ENCODE measurements at regions not wholly inside any gene's neighbourhood (a gene's known extent, or its start where the extent isn't known, plus 50 kb on each side); places are given as distances from the start of the nearest gene placed in this dataset.

DNA sequence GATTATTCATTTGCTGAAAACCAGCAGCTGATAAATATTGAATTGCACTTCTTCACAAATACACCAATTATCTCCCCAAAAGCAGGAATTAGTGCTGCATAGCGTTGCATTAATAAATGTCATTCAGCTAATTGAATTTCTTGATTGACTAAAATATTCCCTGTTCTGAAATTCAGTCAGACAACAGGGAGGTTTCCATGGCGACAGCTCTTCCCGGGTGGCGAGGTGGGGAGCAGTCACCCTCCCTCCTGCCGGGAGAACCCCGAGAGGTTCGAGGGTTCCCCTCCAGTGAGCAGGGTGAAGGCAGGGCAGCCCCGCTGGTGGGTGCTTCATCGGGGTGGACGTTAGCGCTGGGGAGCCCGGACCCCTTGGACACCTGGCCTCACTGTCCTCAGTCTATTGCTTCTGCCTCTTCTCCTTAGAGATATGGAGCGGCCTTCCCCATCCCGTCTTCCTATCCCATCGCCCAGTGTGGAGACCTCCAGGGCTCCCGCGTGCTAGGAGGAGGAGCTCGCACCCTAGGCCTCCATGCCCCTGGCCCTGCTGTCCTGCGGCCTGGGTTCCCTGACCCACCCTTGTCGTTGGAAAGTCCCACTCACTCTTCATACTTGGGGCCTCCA is 983.5 kb downstream of the BRD1 start:
- Histone ChIP-seq H3K4me1 (ENCODE audit: insufficient read depth, poor library complexity, severe bottlenecking) (no peaks in the 10 kb centered on the region), H3K9me3 (ENCODE audit: severe bottlenecking) (peaks cover 1% of the 10 kb centered on the region), H3K4me3 (ENCODE audit: severe bottlenecking) (no peak overlapping the region), H3K27me3 (ENCODE audit: insufficient read depth, poor library complexity, severe bottlenecking) (no peaks in the 10 kb centered on the region), H3K36me3 (ENCODE audit: low read depth) (no peaks in the 10 kb centered on the region), H3K27ac (ENCODE audit: poor library complexity, severe bottlenecking) (no peak overlapping the region)
- TF ChIP-seq, protein P1, sequence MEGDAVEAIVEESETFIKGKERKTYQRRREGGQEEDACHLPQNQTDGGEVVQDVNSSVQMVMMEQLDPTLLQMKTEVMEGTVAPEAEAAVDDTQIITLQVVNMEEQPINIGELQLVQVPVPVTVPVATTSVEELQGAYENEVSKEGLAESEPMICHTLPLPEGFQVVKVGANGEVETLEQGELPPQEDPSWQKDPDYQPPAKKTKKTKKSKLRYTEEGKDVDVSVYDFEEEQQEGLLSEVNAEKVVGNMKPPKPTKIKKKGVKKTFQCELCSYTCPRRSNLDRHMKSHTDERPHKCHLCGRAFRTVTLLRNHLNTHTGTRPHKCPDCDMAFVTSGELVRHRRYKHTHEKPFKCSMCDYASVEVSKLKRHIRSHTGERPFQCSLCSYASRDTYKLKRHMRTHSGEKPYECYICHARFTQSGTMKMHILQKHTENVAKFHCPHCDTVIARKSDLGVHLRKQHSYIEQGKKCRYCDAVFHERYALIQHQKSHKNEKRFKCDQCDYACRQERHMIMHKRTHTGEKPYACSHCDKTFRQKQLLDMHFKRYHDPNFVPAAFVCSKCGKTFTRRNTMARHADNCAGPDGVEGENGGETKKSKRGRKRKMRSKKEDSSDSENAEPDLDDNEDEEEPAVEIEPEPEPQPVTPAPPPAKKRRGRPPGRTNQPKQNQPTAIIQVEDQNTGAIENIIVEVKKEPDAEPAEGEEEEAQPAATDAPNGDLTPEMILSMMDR (IDR thresholded peaks at IDR 0.05; ENCODE audit: poor library complexity, severe bottlenecking) = no peak
- DNase-seq (ENCODE audit: low spot score) (no peak), ATAC-seq (ENCODE audit: low read depth) (no peak)

DNA sequence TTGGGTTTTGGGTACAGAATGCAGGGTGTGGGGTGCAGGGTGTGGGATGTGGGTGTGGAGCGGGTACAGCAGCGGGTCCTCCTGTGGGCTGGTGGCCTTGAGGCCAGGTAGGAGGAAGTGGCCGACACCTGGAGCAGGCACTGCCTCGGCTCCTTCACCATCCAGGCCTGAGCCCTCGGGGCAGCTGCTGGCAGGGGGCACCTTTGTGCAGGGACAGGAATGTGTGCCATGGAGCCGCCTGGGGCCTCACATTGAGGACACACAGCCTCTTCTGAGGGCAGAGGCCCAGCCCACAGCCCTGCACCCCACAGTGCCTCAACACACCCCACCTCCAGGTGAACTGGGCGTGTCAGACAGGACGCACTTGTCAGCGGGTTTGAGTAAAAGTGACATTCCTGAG is 984.0 kb downstream of the BRD1 start:
- H3K9me3 ChIP-seq (ENCODE audit: severe bottlenecking) = peaks cover 1% of the 10 kb centered on the region
- no peak for DNase-seq (ENCODE audit: low spot score)
- no peaks in the 10 kb centered on the region for H3K36me3 ChIP-seq (ENCODE audit: low read depth)
- no peaks in the 10 kb centered on the region for H3K27me3 ChIP-seq (ENCODE audit: insufficient read depth, poor library complexity, severe bottlenecking)
- no peak for ATAC-seq (ENCODE audit: low read depth)
- TF ChIP-seq, protein P1 (IDR thresholded peaks at IDR 0.05; ENCODE audit: poor library complexity, severe bottlenecking) = no peak
- H3K27ac ChIP-seq (ENCODE audit: poor library complexity, severe bottlenecking) = no peak overlapping the region
- H3K4me1 ChIP-seq (ENCODE audit: insufficient read depth, poor library complexity, severe bottlenecking) = no peaks in the 10 kb centered on the region
- H3K4me3 ChIP-seq (ENCODE audit: severe bottlenecking) = no peak overlapping the region

DNA sequence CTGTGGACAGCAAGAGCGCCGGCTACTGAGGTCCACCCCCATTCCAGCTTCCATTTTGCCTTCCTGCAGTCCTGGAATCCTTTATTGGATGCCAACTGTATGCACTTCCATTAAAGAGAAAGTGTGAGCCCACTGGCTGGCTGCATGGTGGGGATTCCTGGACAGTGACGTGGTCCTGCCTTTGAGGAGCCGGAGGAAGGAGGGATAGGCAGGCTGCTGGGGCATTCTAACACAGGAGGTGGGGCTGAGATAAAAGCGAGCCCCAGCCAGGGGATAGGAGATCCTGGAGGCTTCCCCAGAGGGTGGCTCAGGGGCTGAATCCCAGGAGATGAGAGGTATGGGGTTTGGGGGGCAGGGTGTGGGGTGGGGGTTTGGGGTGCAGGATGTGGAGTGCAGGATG is 984.7 kb downstream of the BRD1 start:
- H3K27ac ChIP-seq (ENCODE audit: poor library complexity, severe bottlenecking) = no peak overlapping the region
- H3K4me1 ChIP-seq (ENCODE audit: insufficient read depth, poor library complexity, severe bottlenecking) = no peaks in the 10 kb centered on the region
- ATAC-seq (ENCODE audit: low read depth) (no peak), DNase-seq (ENCODE audit: low spot score) (no peak)
- H3K27me3 ChIP-seq (ENCODE audit: insufficient read depth, poor library complexity, severe bottlenecking) = no peaks in the 10 kb centered on the region
- H3K4me3 ChIP-seq (ENCODE audit: severe bottlenecking) = no peak overlapping the region
- H3K9me3 ChIP-seq (ENCODE audit: severe bottlenecking) = peaks cover 1% of the 10 kb centered on the region
- H3K36me3 ChIP-seq (ENCODE audit: low read depth) = no peaks in the 10 kb centered on the region
- TF ChIP-seq, protein P1 (IDR thresholded peaks at IDR 0.05; ENCODE audit: poor library complexity, severe bottlenecking) = no peak

DNA sequence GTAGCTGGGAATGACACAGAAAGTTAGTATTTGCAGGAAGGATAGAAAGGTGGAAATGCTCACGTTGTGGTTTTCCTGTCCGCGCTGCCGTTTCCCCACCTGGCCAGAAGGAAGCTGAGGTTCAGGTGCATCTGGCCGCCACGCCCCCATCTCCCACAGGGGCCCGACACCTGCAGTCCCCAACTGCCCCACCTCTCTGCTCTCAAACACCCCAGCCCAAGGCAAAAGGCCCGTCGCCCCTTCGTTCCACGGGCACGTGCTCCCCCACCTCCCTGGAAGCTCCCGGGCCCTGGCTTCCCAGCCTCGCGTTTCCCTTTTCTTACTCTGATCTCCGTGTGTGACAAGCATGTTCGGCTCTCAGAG is 985.1 kb downstream of the BRD1 start:
- DNase-seq (ENCODE audit: low spot score) (no peak), ATAC-seq (ENCODE audit: low read depth) (no peak)
- no peaks in the 10 kb centered on the region for H3K27me3 ChIP-seq (ENCODE audit: insufficient read depth, poor library complexity, severe bottlenecking)
- no peak overlapping the region for H3K27ac ChIP-seq (ENCODE audit: poor library complexity, severe bottlenecking)
- no peak overlapping the region for H3K4me3 ChIP-seq (ENCODE audit: severe bottlenecking)
- TF ChIP-seq, protein P1 (IDR thresholded peaks at IDR 0.05; ENCODE audit: poor library complexity, severe bottlenecking) = no peak
- no peaks in the 10 kb centered on the region for H3K4me1 ChIP-seq (ENCODE audit: insufficient read depth, poor library complexity, severe bottlenecking)
- H3K36me3 ChIP-seq (ENCODE audit: low read depth) = no peaks in the 10 kb centered on the region
- peaks cover 1% of the 10 kb centered on the region for H3K9me3 ChIP-seq (ENCODE audit: severe bottlenecking)

DNA sequence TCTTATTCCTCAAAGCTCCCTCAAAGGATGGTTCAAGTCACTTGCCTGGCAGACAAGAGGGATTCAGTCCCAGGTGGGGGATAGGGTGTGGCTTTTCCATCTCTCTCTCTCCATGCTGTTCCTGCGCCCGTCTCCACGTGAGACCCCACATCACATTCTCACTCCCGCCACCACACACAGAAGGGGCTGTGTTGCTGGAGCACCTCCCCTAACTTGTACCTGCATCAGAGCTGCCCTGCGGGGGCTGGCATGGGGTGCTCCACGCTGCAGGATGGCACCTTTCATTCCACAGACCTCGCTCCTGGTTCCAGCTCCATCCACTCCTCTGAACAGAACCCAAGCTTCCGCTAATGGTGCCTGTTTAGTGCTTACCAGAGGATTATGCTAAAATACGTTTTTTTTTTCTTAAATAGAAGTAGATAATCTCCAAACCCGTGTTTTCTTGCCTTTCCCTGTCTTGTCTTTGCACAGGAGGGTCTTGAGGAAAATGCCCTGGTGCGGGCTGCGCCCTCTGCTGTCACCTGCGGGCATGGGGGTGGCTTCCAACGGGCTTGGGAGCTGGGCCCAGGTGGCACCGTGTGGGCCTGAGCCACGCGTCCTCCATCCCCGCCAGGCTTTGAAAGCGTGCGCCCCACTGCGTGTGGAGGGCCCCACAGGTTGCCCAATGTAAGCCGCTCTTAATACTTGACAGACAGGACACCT is 985.6 kb downstream of the BRD1 start:
- H3K4me1 ChIP-seq (ENCODE audit: insufficient read depth, poor library complexity, severe bottlenecking) = no peaks in the 10 kb centered on the region
- H3K36me3 ChIP-seq (ENCODE audit: low read depth) = no peaks in the 10 kb centered on the region
- TF ChIP-seq, protein P1 (IDR thresholded peaks at IDR 0.05; ENCODE audit: poor library complexity, severe bottlenecking) = no peak
- no peaks in the 10 kb centered on the region for H3K27me3 ChIP-seq (ENCODE audit: insufficient read depth, poor library complexity, severe bottlenecking)
- ATAC-seq (ENCODE audit: low read depth) = no peak
- no peak overlapping the region for H3K4me3 ChIP-seq (ENCODE audit: severe bottlenecking)
- DNase-seq (ENCODE audit: low spot score) = no peak
- H3K9me3 ChIP-seq (ENCODE audit: severe bottlenecking) = peaks cover 1% of the 10 kb centered on the region
- H3K27ac ChIP-seq (ENCODE audit: poor library complexity, severe bottlenecking) = no peak overlapping the region
